ENCODE measurements at regions not wholly inside any gene's neighbourhood (a gene's known extent, or its start where the extent isn't known, plus 50 kb on each side); places are given as distances from the start of the nearest gene placed in this dataset.

DNA sequence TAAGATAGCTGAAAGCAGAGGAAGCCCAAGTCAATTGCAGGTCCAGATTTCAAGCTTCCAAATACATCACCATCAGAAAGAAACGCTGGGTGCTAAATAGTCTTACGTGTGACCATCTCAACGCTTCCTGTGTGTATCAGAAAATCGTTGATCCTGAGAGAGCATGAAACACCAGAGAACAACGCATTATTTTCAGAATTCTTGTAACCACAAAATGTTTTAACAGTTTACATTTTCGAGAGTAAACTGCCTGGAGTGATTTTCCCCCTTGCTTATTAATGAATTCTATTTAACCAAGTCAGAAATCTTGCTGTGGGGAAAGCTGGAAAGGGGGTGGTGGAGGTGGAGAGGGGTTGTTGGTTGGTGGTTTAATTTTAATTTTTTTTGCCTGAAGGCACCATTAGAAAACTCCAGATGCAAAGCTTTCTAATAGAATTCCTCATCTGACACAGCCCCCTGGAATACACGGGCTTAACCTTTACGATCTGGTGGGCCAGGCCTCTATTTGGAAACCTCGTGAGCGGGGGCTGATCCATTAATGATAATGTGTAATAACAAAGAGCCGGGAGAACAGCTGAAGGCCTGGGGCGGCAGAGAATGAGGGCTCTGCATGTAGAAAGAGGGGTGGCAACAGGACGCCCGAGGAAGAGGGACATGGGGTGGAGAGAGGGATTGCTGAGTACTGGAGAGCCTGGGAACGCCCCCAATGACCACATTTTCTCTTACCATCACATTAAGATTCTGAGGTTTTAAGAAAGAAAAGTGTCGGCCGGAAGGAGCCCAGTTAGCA is 124.5 kb upstream of the NFIB start:
- no peak overlapping the region for H3K27ac ChIP-seq
- DNase-seq = no peak
- no peak overlapping the region for H3K4me3 ChIP-seq (ENCODE audit: low read depth, low read length)
- in situ Hi-C loops (cut with HindIII; ENCODE audit: low pct_ligation_motif_present, low sequenced_read_pairs) = no loop called here
- TF ChIP-seq, protein P1, sequence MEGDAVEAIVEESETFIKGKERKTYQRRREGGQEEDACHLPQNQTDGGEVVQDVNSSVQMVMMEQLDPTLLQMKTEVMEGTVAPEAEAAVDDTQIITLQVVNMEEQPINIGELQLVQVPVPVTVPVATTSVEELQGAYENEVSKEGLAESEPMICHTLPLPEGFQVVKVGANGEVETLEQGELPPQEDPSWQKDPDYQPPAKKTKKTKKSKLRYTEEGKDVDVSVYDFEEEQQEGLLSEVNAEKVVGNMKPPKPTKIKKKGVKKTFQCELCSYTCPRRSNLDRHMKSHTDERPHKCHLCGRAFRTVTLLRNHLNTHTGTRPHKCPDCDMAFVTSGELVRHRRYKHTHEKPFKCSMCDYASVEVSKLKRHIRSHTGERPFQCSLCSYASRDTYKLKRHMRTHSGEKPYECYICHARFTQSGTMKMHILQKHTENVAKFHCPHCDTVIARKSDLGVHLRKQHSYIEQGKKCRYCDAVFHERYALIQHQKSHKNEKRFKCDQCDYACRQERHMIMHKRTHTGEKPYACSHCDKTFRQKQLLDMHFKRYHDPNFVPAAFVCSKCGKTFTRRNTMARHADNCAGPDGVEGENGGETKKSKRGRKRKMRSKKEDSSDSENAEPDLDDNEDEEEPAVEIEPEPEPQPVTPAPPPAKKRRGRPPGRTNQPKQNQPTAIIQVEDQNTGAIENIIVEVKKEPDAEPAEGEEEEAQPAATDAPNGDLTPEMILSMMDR (IDR thresholded peaks at IDR 0.05; ENCODE audit: low read depth, low read length, missing control alignments) = no peak
- H3K27me3 ChIP-seq (replicated peaks) = no peaks in the 10 kb centered on the region
- no peaks in the 10 kb centered on the region for H3K36me3 ChIP-seq (replicated peaks)

DNA sequence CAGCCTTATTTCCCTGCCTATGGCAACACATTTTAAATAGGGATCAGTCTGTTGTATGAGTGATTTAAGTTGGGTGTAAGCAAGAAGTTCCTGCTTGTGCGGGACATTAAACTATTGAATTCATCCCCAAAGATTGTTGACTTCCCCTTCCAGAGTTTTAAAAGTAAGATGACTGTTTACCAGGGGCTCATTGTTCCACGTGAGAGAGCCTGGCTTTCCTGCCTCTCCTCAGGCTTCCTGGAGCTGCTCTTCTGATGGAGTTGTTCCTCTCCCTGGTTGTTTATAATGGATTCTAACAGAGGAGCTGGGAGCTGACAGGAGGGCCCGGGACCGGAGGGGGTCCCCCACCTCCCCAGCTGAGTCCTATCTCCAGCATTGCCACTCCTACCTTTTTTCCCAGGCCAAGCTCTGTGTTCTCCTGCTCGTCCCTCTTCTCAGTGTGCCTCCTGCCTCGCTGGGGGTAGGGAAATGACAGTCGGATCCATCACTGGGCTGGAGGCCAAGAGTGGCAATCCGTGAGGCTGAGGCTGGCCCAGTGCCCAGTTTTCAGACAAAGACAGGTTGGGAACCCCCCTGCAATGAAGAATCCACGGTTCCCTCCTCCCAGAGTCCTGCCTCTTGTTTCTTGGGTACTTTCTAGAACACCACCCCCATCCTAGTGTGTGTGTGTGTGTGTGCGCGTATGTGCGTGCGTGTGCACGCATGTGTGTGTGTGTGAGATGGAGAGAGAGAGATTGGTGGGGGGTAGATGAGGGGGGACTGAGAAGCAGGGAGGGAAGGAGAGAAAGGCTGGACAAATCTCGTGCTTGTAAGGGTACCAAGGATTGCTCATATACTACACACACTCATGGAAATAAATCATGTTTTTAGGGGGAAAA is 123.7 kb upstream of the NFIB start:
- in situ Hi-C loops (cut with HindIII; ENCODE audit: low pct_ligation_motif_present, low sequenced_read_pairs) = no loop called here
- no peak for DNase-seq
- no peaks in the 10 kb centered on the region for H3K36me3 ChIP-seq (replicated peaks)
- H3K27ac ChIP-seq = no peak overlapping the region
- H3K27me3 ChIP-seq (replicated peaks) = no peaks in the 10 kb centered on the region
- H3K4me3 ChIP-seq (ENCODE audit: low read depth, low read length) = no peak overlapping the region
- TF ChIP-seq, protein P1 (IDR thresholded peaks at IDR 0.05; ENCODE audit: low read depth, low read length, missing control alignments) = no peak

DNA sequence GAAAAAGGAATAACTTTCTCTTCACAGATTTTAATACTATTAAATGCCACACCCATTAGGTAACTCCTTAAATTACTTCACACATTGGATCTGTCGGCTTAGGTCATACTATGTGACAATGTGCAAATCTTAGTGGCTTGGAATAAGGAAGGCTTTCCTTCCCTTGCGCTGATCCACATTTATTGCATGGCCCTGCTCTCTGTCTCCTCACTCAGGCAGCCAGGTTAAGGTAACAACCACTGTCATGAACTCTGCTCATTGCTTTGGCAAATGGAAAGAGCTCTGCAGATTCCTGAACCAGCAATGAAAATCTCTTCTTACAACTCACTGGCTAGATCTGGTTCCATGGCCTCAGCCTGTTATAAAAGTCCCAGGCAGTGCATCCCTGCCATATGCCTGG is 121.9 kb upstream of the NFIB start:
- Histone ChIP-seq H3K27ac (no peak overlapping the region), H3K4me3 (ENCODE audit: low read depth, low read length) (no peak overlapping the region), H3K36me3 (replicated peaks) (no peaks in the 10 kb centered on the region), H3K27me3 (replicated peaks) (no peaks in the 10 kb centered on the region)
- TF ChIP-seq, protein P1 (IDR thresholded peaks at IDR 0.05; ENCODE audit: low read depth, low read length, missing control alignments) = no peak
- no peak for DNase-seq
- in situ Hi-C loops (cut with HindIII; ENCODE audit: low pct_ligation_motif_present, low sequenced_read_pairs) = no loop called here

DNA sequence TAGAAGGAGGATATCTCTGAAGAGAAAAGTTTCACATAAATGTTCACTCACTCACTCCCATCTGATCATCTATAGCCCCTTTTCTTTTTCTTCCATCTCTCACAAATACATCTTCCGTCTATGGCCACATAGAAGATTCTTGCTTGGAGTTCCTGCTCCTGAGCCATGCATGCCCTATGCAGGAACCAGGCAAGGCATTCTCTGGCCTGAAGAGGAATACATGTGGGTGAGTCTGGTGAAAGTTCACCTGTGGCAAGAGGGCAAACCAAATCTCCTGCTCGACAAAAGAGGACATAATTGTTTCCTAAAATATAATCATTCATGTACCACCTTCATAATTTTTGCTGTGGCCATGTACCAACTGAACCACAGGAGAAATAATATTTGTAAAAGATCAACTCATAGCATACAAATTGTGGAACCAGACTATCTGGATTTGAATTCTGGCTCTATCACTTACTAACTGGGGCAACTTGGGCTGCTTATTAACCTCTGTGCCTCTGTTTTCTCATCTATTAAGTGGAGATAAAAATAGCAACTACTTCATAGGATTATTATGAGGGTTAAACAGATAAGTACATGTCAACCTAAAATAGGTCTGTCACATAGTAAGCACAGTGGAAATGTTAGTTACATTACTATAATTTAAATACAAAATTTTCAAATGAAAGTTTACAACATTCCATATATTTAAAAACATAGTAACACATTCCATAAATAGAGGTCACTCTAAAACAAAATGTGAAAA is 121.2 kb upstream of the NFIB start:
- in situ Hi-C loops (cut with HindIII; ENCODE audit: low pct_ligation_motif_present, low sequenced_read_pairs) = no loop called here
- TF ChIP-seq, protein P1 (IDR thresholded peaks at IDR 0.05; ENCODE audit: low read depth, low read length, missing control alignments) = no peak

DNA sequence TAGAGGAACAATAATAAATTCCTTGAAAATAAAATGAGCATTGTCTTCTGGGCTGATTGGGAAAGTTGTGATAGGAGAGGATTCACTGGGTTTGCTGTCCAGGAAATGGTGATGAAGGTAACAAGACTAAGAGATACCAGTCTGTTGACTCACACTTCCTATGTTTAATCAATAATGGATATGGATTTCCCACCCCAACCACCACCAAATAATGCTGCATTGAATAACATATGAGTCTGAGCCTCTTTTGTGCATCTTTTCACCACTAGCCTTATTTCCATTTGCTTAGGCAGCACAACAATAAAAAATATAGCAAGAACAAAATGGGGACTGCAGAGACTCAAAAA is 120.2 kb upstream of the NFIB start:
- DNase-seq = no peak
- no peak overlapping the region for H3K4me3 ChIP-seq (ENCODE audit: low read depth, low read length)
- in situ Hi-C loops (cut with HindIII; ENCODE audit: low pct_ligation_motif_present, low sequenced_read_pairs) = no loop called here
- H3K27me3 ChIP-seq (replicated peaks) = no peaks in the 10 kb centered on the region
- no peaks in the 10 kb centered on the region for H3K36me3 ChIP-seq (replicated peaks)
- TF ChIP-seq, protein P1 (IDR thresholded peaks at IDR 0.05; ENCODE audit: low read depth, low read length, missing control alignments) = no peak
- H3K27ac ChIP-seq = no peak overlapping the region

More for the DNA sequence above, 121.2 kb upstream of the NFIB start:
- Histone ChIP-seq H3K27ac (no peak overlapping the region), H3K36me3 (replicated peaks) (no peaks in the 10 kb centered on the region), H3K27me3 (replicated peaks) (no peaks in the 10 kb centered on the region), H3K4me3 (ENCODE audit: low read depth, low read length) (no peak overlapping the region)
- DNase-seq = no peak

Measured in brain microvascular endothelial cell (primary cell).